ENCODE measurements at regions not wholly inside any gene's neighbourhood (a gene's known extent, or its start where the extent isn't known, plus 50 kb on each side); places are given as distances from the start of the nearest gene placed in this dataset.
"Not testable (repeated sequence)": the region's sequence is repeated elsewhere in the genome, so short reads cannot be mapped to it uniquely, and the experiment has no call there.

DNA sequence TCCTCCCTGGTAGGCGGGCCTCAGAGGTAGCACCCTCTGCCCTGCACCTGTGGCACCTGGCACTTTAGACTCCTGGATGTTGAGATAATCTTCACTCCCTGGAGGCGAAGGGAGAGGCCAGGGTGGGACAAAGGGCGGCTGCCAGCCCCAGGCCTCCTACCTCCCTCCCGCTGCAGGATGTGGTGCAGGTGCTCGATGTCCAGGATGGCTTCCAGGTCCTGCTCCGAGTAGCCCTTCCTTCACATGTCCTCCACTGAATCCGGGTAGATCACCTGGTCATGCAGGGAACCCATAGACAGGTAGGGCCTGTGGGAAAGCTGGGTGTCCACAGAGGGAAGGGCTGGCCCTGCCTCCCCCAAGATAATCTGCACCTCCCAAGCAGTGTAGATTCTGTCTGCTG, 1075.6 kb downstream of the RPIA start:
- TF ChIP-seq, protein P1, sequence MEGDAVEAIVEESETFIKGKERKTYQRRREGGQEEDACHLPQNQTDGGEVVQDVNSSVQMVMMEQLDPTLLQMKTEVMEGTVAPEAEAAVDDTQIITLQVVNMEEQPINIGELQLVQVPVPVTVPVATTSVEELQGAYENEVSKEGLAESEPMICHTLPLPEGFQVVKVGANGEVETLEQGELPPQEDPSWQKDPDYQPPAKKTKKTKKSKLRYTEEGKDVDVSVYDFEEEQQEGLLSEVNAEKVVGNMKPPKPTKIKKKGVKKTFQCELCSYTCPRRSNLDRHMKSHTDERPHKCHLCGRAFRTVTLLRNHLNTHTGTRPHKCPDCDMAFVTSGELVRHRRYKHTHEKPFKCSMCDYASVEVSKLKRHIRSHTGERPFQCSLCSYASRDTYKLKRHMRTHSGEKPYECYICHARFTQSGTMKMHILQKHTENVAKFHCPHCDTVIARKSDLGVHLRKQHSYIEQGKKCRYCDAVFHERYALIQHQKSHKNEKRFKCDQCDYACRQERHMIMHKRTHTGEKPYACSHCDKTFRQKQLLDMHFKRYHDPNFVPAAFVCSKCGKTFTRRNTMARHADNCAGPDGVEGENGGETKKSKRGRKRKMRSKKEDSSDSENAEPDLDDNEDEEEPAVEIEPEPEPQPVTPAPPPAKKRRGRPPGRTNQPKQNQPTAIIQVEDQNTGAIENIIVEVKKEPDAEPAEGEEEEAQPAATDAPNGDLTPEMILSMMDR (IDR thresholded peaks at IDR 0.05 in 8 of 11, conservative IDR thresholded peaks at IDR 0.05 in 3 of 11), result not testable (repeated sequence)
- not testable (repeated sequence) for TF ChIP-seq POLR2A (IDR thresholded peaks at IDR 0.05)
